Fibroblast of skin of back (primary cell): ENCODE measurements at regions not wholly inside any gene's neighbourhood (a gene's known extent, or its start where the extent isn't known, plus 50 kb on each side); places are given as distances from the start of the nearest gene placed in this dataset.

Experiments
- DNase-seq: peaks from one replicate; pipeline ENCODE4 v3.0.0-alpha.2; 2013

GRCh38 chr9:105861972-105862371 lies 167.6 kb downstream of the TMEM38B start:
- no peak for DNase-seq

GRCh38 chr9:105864248-105864898 lies 170.0 kb downstream of the TMEM38B start:
- DNase-seq, result no peak

DNA sequence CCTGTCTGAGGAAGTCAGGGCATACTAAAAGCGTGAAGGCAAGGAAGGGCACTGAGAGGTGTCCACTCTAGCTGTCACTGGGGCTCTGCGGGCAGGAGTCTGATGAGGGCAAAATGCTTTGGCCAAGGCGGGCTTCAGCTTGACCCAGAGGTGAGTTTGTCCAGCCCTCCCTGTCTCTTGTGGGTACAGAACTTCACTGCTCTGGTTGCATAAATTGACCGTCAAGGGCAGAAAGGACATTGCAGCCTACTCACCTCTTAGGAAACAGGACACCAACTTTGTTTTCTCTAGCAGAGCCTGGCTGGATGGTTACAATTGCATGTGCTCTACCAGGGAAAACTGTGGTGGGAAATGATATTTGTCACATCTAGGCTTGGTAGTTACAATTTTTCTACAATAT lies 170.9 kb downstream of the TMEM38B start:
- no peak for DNase-seq

DNA sequence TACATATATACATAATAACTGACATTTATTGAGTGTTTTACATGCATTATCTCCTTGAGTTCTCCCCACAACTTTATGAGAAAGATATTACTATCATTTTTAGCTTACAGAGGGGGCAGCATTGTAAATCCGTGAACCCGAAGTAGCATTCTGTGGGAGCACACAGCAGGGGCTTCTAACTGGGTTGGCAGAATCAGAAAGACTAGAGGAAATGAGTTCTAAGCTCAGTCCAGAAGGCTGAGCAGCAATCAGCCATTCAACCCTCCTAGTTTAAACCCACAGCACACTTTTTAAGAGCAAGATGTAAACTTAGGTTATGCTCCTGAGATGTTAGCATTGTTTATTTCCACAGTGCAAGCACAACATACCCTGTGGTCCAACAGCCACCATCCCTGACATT lies 177.2 kb downstream of the TMEM38B start:
- DNase-seq, result no peak

- DNase-seq, result no peak
Measured at GRCh38 chr9:105873801-105874200, 179.5 kb downstream of the TMEM38B start.

GRCh38 chr9:105877721-105878120 lies 183.4 kb downstream of the TMEM38B start:
- no peak for DNase-seq

GRCh38 chr9:105879181-105879580 lies 184.8 kb downstream of the TMEM38B start:
- no peak for DNase-seq

- no peak for DNase-seq
Measured at GRCh38 chr9:105880517-105880916, 186.2 kb downstream of the TMEM38B start.

DNA sequence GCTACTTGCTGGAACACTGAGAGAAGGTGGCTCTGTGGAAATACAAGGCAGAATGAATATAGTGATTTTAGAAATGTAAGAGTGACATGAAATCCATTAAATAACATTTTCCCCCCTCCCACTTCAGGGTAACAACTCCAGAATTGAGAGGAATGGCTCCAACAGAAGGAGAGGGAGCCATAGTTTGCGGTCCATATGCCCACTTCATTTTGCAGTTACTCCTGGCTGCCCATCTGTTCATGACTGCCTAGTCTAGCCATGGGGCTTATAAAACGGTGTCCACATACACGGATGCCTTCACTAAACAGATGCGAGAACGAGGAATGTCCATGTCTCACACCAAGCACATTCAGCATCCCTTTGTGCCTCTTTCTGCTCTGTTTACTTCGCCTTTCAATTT lies 186.7 kb downstream of the TMEM38B start:
- DNase-seq, result no peak

GRCh38 chr9:105881654-105882349 lies 187.5 kb downstream of the TMEM38B start:
- DNase-seq, result peak; percentile 55

GRCh38 chr9:105883847-105884246 lies 189.5 kb downstream of the TMEM38B start:
- DNase-seq, result no peak

GRCh38 chr9:105884416-105884815 lies 190.1 kb downstream of the TMEM38B start:
- DNase-seq, result no peak

DNA sequence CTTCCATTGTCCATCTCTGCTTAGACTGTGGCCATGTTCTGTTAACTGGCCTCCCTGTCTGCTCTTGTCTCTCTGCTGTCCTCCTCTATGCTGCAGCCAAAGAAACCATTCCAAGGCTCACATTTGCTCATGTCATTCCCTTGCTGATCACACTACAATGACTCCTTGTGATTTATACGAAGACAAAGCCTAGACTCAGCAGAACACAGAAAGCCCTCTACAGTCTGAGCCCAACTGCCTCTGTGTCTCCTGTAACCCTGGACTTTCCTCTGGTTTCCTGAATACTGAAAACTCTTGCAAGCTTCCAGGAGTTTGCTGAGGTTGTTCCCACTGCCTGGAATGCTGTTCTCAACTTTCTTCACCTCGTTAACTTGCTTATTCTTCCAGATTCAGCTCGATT lies 191.8 kb downstream of the TMEM38B start:
- DNase-seq, result no peak

GRCh38 chr9:105887679-105888078 lies 193.3 kb downstream of the TMEM38B start:
- DNase-seq, result no peak

GRCh38 chr9:105890046-105890822 lies 195.9 kb downstream of the TMEM38B start:
- DNase-seq, result no peak

DNA sequence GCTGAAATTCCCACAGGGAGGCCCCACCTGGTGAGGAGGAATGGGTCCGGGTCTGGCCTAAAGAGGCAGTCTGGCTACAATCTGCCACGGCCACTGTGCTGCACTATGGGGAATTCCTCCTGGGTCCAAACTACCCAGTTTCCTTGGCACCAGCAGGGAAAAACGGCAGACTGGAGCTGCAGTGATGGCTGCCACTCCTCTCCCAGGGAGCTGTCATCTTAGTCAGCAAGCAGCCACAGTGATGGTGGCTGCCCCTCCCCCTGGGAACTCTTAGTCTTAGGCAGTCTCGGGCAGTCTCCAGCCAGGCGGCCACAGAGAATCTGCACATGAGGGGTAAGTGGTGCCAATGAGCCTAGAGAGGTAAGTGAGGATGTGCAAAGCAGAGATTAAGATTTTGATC lies 205.8 kb downstream of the TMEM38B start:
- peak; percentile 16 for DNase-seq

DNA sequence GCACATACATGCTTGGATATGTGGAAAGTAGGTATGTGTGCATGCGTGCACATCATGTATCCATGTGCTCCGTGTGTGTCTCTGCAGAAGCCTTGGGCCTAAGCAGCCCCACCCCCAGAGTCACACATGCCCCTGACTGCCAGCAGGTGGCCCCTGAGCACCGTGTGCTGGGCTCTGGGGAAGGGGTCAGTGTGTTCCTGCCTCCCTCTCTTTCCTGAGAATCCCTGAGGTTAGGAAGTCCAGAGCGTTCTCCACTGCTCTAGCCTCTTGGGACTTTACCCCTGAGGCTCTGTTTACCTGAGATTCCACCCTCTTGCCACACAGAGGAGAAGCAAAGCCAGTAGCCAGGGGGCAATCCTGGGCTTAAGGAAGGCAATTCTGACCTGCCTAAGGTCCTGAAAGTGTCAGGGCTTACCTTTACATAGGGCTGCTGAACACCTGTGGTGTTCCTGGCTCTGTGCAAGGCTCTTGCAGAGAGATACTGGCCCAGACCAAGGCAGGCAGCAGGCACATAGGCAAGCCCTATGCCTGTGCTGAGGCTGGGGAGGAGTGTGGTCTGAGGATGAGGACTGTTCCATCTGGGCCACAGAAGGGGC lies 207.3 kb downstream of the TMEM38B start:
- DNase-seq, result peak; percentile 57

- no peak for DNase-seq
Measured at GRCh38 chr9:105908069-105908468, 213.7 kb downstream of the TMEM38B start.

DNA sequence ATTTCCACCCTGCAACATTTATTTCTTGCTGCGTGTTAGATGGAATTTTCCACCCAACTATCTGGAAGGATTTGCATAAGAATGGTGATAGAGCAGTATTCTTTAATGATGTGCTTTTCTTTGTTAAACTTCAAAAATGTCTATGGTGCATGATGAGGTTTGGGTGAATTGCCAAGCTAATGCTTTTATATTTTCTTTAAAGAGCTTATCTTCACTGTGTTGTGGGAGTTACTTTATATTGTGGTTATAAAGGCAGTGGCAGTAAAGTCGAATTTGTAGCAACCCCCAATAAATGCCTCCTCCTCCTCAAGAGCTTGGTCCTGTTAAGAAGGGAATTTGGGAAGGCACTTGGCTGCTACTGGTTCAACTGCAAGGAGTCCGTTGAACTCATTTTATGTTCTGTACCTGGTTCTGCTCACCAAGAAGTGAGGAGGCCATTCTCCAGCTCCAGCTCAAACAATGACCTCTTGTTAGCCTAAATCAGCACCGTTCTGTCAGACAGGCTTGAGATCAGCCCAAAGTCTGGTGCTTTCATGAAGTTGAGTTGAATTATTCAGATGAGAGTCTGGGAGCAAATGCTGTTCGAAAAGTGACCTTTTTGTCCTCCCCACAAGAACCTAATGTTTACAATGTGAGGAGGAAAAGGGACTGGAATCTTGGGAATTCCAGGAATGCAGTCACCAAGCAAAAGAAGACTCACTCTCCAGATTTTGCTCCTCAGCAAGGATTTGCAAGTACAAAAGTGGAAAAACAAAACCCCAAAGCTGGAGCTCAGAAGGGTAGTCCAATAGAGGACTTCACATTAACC lies 217.0 kb downstream of the TMEM38B start:
- peak; percentile 68 for DNase-seq

- no peak for DNase-seq
Measured at GRCh38 chr9:105912157-105912862, 218.0 kb downstream of the TMEM38B start.

- DNase-seq, result no peak
Measured at GRCh38 chr9:105912863-105913516, 218.6 kb downstream of the TMEM38B start.
